H1 (cell line): ENCODE measurements at regions not wholly inside any gene's neighbourhood (a gene's known extent, or its start where the extent isn't known, plus 50 kb on each side); places are given as distances from the start of the nearest gene placed in this dataset.
"Not testable (repeated sequence)": the region's sequence is repeated elsewhere in the genome, so short reads cannot be mapped to it uniquely, and the experiment has no call there.

ENCODE experiments used
- CTCF ChIA-PET: fragments of 300-600 bp; sonication (Branson Sonifier 250); formaldehyde crosslinking; loops from one replicate; lab custom pipeline; 2021; ENCODE audit not compliant: partially characterized antibody; lab: Charles Lee
- POLR2A ChIA-PET: fragments of 300-600 bp; sonication (Branson Sonifier 250); formaldehyde crosslinking; loops from one replicate; lab custom pipeline; 2021; ENCODE audit warnings: inconsistent platforms; ENCODE audit not compliant: partially characterized antibody; lab: Charles Lee
- DNase-seq, 2 experiments: peaks; one replicate each; pipeline versions ENCODE4 v3.0.0 to v3.0.0-alpha.2; 2010 to 2022; ENCODE audit warnings: low spot score in 2 of 2, low read depth in 1 of 2, mixed read lengths in 1 of 2
- FAIRE-seq: peaks from 2 replicates; lab custom pipeline; 2011; peaks lifted over from hg19 to GRCh38; lab: Jason Lieb, UNC
- H2AFZ ChIP-seq: 2 replicates; pipeline ENCODE4 v1.8.1; 2012; ENCODE audit warnings: low read length, inconsistent platforms
- H2AK5ac ChIP-seq: 2 replicates; pipeline ENCODE4 v1.6.1; 2013; ENCODE audit warnings: low read depth, low read length
- H2BK120ac ChIP-seq: replicated peaks from 2 replicates; pipeline ENCODE3; 2013; ENCODE audit warnings: low read depth, low read length, inconsistent platforms
- H2BK12ac ChIP-seq: 2 replicates; pipeline ENCODE4 v1.6.1; 2013; ENCODE audit warnings: low read depth, low read length
- H2BK15ac ChIP-seq: 2 replicates; pipeline ENCODE4 v1.6.1; 2013; ENCODE audit warnings: low read length
- H2BK20ac ChIP-seq: 2 replicates; pipeline ENCODE4 v1.6.1; 2013; ENCODE audit warnings: low read length
- H2BK5ac ChIP-seq: 2 replicates; pipeline ENCODE4 v1.6.1; 2013; ENCODE audit warnings: low read depth, low read length
- H3K14ac ChIP-seq: 2 replicates; pipeline ENCODE4 v1.6.1; 2013; ENCODE audit warnings: inconsistent platforms; ENCODE audit not compliant: insufficient read length
- H3K18ac ChIP-seq: 2 replicates; pipeline ENCODE4 v1.6.1; 2013; ENCODE audit warnings: low read length; ENCODE audit errors: extremely low read depth
- H3K23ac ChIP-seq: 2 replicates; pipeline ENCODE4 v1.6.1; 2013; ENCODE audit warnings: inconsistent platforms; ENCODE audit not compliant: insufficient read length
- H3K23me2 ChIP-seq: 2 replicates; pipeline ENCODE4 v1.6.1; 2013; ENCODE audit warnings: low read depth, low read length
- H3K27ac ChIP-seq: 2 replicates; pipeline ENCODE4 v1.6.1; 2011; ENCODE audit warnings: low read depth, low read length, inconsistent platforms
- H3K27me3 ChIP-seq, 4 experiments: replicated peaks in 1 of 4; 1 replicate in 1 of 4; 2 replicates in 3 of 4; pipeline versions ENCODE4 v1.6.1 to v1.8.1; 2011 to 2013; ENCODE audit warnings: low read length in 3 of 4, mild to moderate bottlenecking in 3 of 4, inconsistent platforms in 2 of 4, mixed read lengths in 2 of 4, moderate library complexity in 1 of 4; ENCODE audit not compliant: control insufficient read depth in 3 of 4, insufficient read depth in 3 of 4; ENCODE audit errors: extremely low read depth in 1 of 4
- H3K36me3 ChIP-seq, 4 experiments: 2 replicates each; pipeline versions ENCODE4 v1.6.1 to v1.8.1; 2011 to 2013; ENCODE audit warnings: mild to moderate bottlenecking in 4 of 4, low read length in 3 of 4, moderate library complexity in 2 of 4, control low read depth in 1 of 4, inconsistent platforms in 1 of 4; ENCODE audit not compliant: insufficient read depth in 4 of 4, control insufficient read depth in 2 of 4
- H3K4ac ChIP-seq: replicated peaks from 2 replicates; pipeline ENCODE3; 2013; ENCODE audit warnings: low read length, low read depth, mixed read lengths, inconsistent platforms; ENCODE audit not compliant: insufficient read length
- H3K4me1 ChIP-seq, 4 experiments: replicated peaks in 1 of 4; 1 replicate in 1 of 4; 2 replicates in 3 of 4; pipeline versions ENCODE4 v1.6.1 to v1.8.1; 2011 to 2013; ENCODE audit warnings: low read length in 3 of 4, inconsistent platforms in 2 of 4, mixed read lengths in 1 of 4; ENCODE audit not compliant: insufficient read depth in 4 of 4, control insufficient read depth in 3 of 4
- H3K4me2 ChIP-seq, 2 experiments: 2 replicates each; pipeline versions ENCODE4 v1.6.1 to v1.8.1; 2011 to 2013; ENCODE audit warnings: low read depth in 2 of 2, low read length in 2 of 2, control low read depth in 1 of 2, inconsistent platforms in 1 of 2, mild to moderate bottlenecking in 1 of 2; ENCODE audit not compliant: insufficient read depth in 1 of 2
- H3K4me3 ChIP-seq, 4 experiments: fragments of 200-600, 300-600 bp in 1 of 4; sonication (generic), shearing (Covaris generic), sonication (Bioruptor Twin) in 1 of 4; 2 replicates each; pipeline versions ENCODE4 v1.5.1 to v1.8.1; 2011 to 2016; ENCODE audit warnings: low read length in 4 of 4, low read depth in 3 of 4, control low read depth in 2 of 4, inconsistent platforms in 2 of 4, mild to moderate bottlenecking in 2 of 4, mixed read lengths in 1 of 4, moderate library complexity in 1 of 4; ENCODE audit not compliant: insufficient read depth in 2 of 4; ENCODE audit errors: extremely low read depth in 1 of 4
- H3K56ac ChIP-seq: replicated peaks from 2 replicates; pipeline ENCODE3; 2013; ENCODE audit warnings: low read depth, mild to moderate bottlenecking, mixed read lengths, low read length, inconsistent platforms; ENCODE audit not compliant: insufficient read length
- H3K79me1 ChIP-seq: 2 replicates; pipeline ENCODE4 v1.6.1; 2013; ENCODE audit warnings: low read depth, low read length, control low read depth
- H3K79me2 ChIP-seq, 2 experiments: 2 replicates each; pipeline versions ENCODE4 v1.6.1 to v1.8.1; 2012 to 2013; ENCODE audit warnings: low read length in 2 of 2, mild to moderate bottlenecking in 2 of 2, inconsistent platforms in 1 of 2; ENCODE audit not compliant: insufficient read depth in 2 of 2, control insufficient read depth in 1 of 2
- H3K9ac ChIP-seq, 4 experiments: replicated peaks in 1 of 4; 1 replicate in 1 of 4; 2 replicates in 3 of 4; pipeline versions ENCODE4 v1.6.1 to v1.8.1; 2011 to 2013; ENCODE audit warnings: low read depth in 3 of 4, low read length in 3 of 4, control low read depth in 2 of 4, mild to moderate bottlenecking in 2 of 4, moderate library complexity in 2 of 4, inconsistent platforms in 1 of 4; ENCODE audit errors: extremely low read depth in 1 of 4
- H3K9me3 ChIP-seq, 2 experiments: 2 replicates each; pipeline versions ENCODE4 v1.6.1 to v1.8.1; 2012 to 2013; ENCODE audit warnings: mild to moderate bottlenecking in 2 of 2, moderate library complexity in 2 of 2, control low read depth in 1 of 2, inconsistent platforms in 1 of 2, low read depth in 1 of 2, low read length in 1 of 2, mixed read lengths in 1 of 2; ENCODE audit not compliant: insufficient read depth in 2 of 2
- H4K20me1 ChIP-seq, 2 experiments: replicated peaks in 1 of 2; 2 replicates each; pipeline versions ENCODE3 to v1.8.1; 2011 to 2013; ENCODE audit warnings: inconsistent platforms in 2 of 2, low read length in 2 of 2, mild to moderate bottlenecking in 1 of 2; ENCODE audit not compliant: insufficient read depth in 2 of 2, control insufficient read depth in 1 of 2
- H4K5ac ChIP-seq: 2 replicates; pipeline ENCODE4 v1.6.1; 2013; ENCODE audit warnings: low read length, low read depth, mixed read lengths, inconsistent platforms; ENCODE audit not compliant: insufficient read length
- H4K8ac ChIP-seq: 2 replicates; pipeline ENCODE4 v1.8.0; 2013; ENCODE audit warnings: mild to moderate bottlenecking, moderate library complexity, low read length, inconsistent platforms; ENCODE audit not compliant: insufficient read depth; ENCODE audit errors: extremely low read depth
- H4K91ac ChIP-seq: replicated peaks from 2 replicates; pipeline ENCODE3; 2013; ENCODE audit warnings: low read length, mixed read lengths, inconsistent platforms; ENCODE audit not compliant: insufficient read length
- WGBS, 2 experiments: shearing (Covaris generic) in 1 of 2; methylation state at CpG; one replicate each; pipeline versions ENCODE4 v1.1.6 to v1.1.7; 2013 to 2015; ENCODE audit warnings: low lambda C conversion rate in 2 of 2, mixed read lengths in 2 of 2, inconsistent platforms in 1 of 2, low coverage in 1 of 2, missing lambda C conversion rate in 1 of 2; ENCODE audit not compliant: insufficient replicate concordance in 2 of 2, insufficient coverage in 1 of 2, insufficient read length in 1 of 2; ENCODE audit errors: extremely low coverage in 1 of 2, missing lambda C conversion rate in 1 of 2; 5-methylcytosine and 5-hydroxymethylcytosine counted together

GRCh38 chr16:60936189-60936588 lies 1100.0 kb downstream of the CDH8 start:
- H2BK20ac ChIP-seq, H3K4me2 ChIP-seq, H2BK15ac ChIP-seq, H3K18ac ChIP-seq, H4K5ac ChIP-seq, H4K91ac ChIP-seq, H3K79me1 ChIP-seq, CTCF ChIA-PET, H2AK5ac ChIP-seq, H2AFZ ChIP-seq, H4K20me1 ChIP-seq, H3K23ac ChIP-seq, H3K14ac ChIP-seq, H3K4ac ChIP-seq, H3K79me2 ChIP-seq, H3K9me3 ChIP-seq, H2BK120ac ChIP-seq, H3K23me2 ChIP-seq, H2BK12ac ChIP-seq, FAIRE-seq, H3K4me1 ChIP-seq, H3K27me3 ChIP-seq, H2BK5ac ChIP-seq, H3K27ac ChIP-seq, H3K4me3 ChIP-seq, H3K9ac ChIP-seq, H4K8ac ChIP-seq, DNase-seq, H3K56ac ChIP-seq, POLR2A ChIA-PET, H3K36me3 ChIP-seq: not testable (repeated sequence)
- 93% methylated on average over 10 of the region's 10 CpGs; no CpG with 5 or more reads in 1 of the 2 experiments for WGBS, 2 experiments
